Activated CD4-positive, alpha-beta T cell treated with anti-CD3 and anti-CD28 coated beads for 36 hours (primary cell): ENCODE measurements at regions not wholly inside any gene's neighbourhood (a gene's known extent, or its start where the extent isn't known, plus 50 kb on each side); places are given as distances from the start of the nearest gene placed in this dataset.

ENCODE experiments used
- ATAC-seq: fragments of 200-7000 bp; cut with Tn5 transposase; one replicate; pipeline ENCODE4 v1.10.0; 2021; ENCODE audit warnings: mild to moderate bottlenecking, moderate library complexity
- CTCF ChIA-PET: fragments of 350-600 bp; sonication (Branson Sonifier 250); formaldehyde crosslinking; loops from one replicate; lab custom pipeline; 2021; ENCODE audit warnings: antibody characterized with exemption; lab: Charles Lee
- POLR2A ChIA-PET: fragments of 350-600 bp; sonication (Branson Sonifier 250); formaldehyde crosslinking; loops from one replicate; lab custom pipeline; 2021; ENCODE audit warnings: antibody characterized with exemption, inconsistent platforms; lab: Charles Lee
- DNase-seq: peaks from one replicate; pipeline ENCODE4 v3.0.0-alpha.2; 2020
- H3K27ac Mint-ChIP-seq: one replicate; pipeline ENCODE4 v1.8.0; 2021; ENCODE audit warnings: mixed read lengths
- H3K27me3 Mint-ChIP-seq: one replicate; pipeline ENCODE4 v1.8.0; 2021; ENCODE audit warnings: mixed read lengths
- H3K36me3 Mint-ChIP-seq: one replicate; pipeline ENCODE4 v1.8.0; 2021; ENCODE audit warnings: low read depth, mixed read lengths
- H3K4me1 Mint-ChIP-seq: one replicate; pipeline ENCODE4 v1.8.0; 2021; ENCODE audit warnings: mixed read lengths
- H3K4me3 Mint-ChIP-seq: one replicate; pipeline ENCODE4 v1.8.0; 2021; ENCODE audit warnings: mild to moderate bottlenecking, moderate library complexity, mixed read lengths
- H3K9me3 Mint-ChIP-seq: one replicate; pipeline ENCODE4 v1.8.0; 2021; ENCODE audit warnings: low read depth, mixed read lengths
- intact Hi-C, 2 experiments: fragments of 100-400 bp; cut with DNase I in 1 of 2; cut with micrococcal nuclease in 1 of 2; formaldehyde crosslinking; loops; one replicate each; pipeline versions ENCODE4 v1.14.2 to v1.15.1; 2022 to 2024; cut with DNase I, micrococcal nuclease

GRCh38 chr2:193876980-193877379, 1682.2 kb upstream of the TMEFF2 start:
- Mint-ChIP-seq H3K27ac (no peak overlapping the region), H3K4me1 (no peaks in the 10 kb centered on the region), H3K36me3 (no peaks in the 10 kb centered on the region), H3K4me3 (no peak overlapping the region), H3K9me3 (peaks cover 4% of the 10 kb centered on the region), H3K27me3 (no peaks in the 10 kb centered on the region)
- CTCF ChIA-PET: no interaction called here
- no peak for ATAC-seq
- no peak for DNase-seq
- POLR2A ChIA-PET: no interaction called here
- intact Hi-C loops: no loop called here

- Mint-ChIP-seq H3K4me3 (no peak overlapping the region), H3K9me3 (no peaks in the 10 kb centered on the region), H3K4me1 (no peaks in the 10 kb centered on the region), H3K27me3 (no peaks in the 10 kb centered on the region), H3K36me3 (no peaks in the 10 kb centered on the region), H3K27ac (no peak overlapping the region)
- intact Hi-C loops: no loop called here
- ATAC-seq (no peak), DNase-seq (no peak)
- POLR2A ChIA-PET: no interaction called here
- CTCF ChIA-PET: no interaction called here
Observed at GRCh38 chr2:193869564-193869963, 1674.8 kb upstream of the TMEFF2 start.

- H3K4me1 Mint-ChIP-seq: no peaks in the 10 kb centered on the region
- no peaks in the 10 kb centered on the region for H3K27me3 Mint-ChIP-seq
- H3K27ac Mint-ChIP-seq: no peak overlapping the region
- ChIA-PET POLR2A (no interaction called here), CTCF (no interaction called here)
- no peak for DNase-seq
- intact Hi-C loops: no loop called here
- H3K4me3 Mint-ChIP-seq: no peak overlapping the region
- no peak for ATAC-seq
- no peaks in the 10 kb centered on the region for H3K9me3 Mint-ChIP-seq
- H3K36me3 Mint-ChIP-seq: no peaks in the 10 kb centered on the region
Observed at GRCh38 chr2:193868833-193869232, 1674.1 kb upstream of the TMEFF2 start.

GRCh38 chr2:193868132-193868531, 1673.4 kb upstream of the TMEFF2 start:
- H3K4me3 Mint-ChIP-seq: no peak overlapping the region
- ATAC-seq (no peak), DNase-seq (no peak)
- POLR2A ChIA-PET: no interaction called here
- no peaks in the 10 kb centered on the region for H3K27me3 Mint-ChIP-seq
- H3K27ac Mint-ChIP-seq: no peak overlapping the region
- H3K9me3 Mint-ChIP-seq: no peaks in the 10 kb centered on the region
- no peaks in the 10 kb centered on the region for H3K4me1 Mint-ChIP-seq
- CTCF ChIA-PET: no interaction called here
- H3K36me3 Mint-ChIP-seq: no peaks in the 10 kb centered on the region
- intact Hi-C loops: no loop called here

GRCh38 chr2:193867454-193867853, 1672.7 kb upstream of the TMEFF2 start:
- CTCF ChIA-PET: no interaction called here

GRCh38 chr2:193861557-193861956, 1666.8 kb upstream of the TMEFF2 start:
- intact Hi-C loops: no loop called here
- no peak for ATAC-seq
- no peaks in the 10 kb centered on the region for H3K36me3 Mint-ChIP-seq
- DNase-seq: no peak
- H3K4me1 Mint-ChIP-seq: no peaks in the 10 kb centered on the region
- no peak overlapping the region for H3K27ac Mint-ChIP-seq
- H3K27me3 Mint-ChIP-seq: no peaks in the 10 kb centered on the region
- CTCF ChIA-PET: no interaction called here
- H3K4me3 Mint-ChIP-seq: no peak overlapping the region
- peaks cover 2% of the 10 kb centered on the region for H3K9me3 Mint-ChIP-seq
- POLR2A ChIA-PET: no interaction called here

More at GRCh38 chr2:193867454-193867853, 1672.7 kb upstream of the TMEFF2 start:
- no peak overlapping the region for H3K27ac Mint-ChIP-seq
- DNase-seq (no peak), ATAC-seq (no peak)
- H3K36me3 Mint-ChIP-seq: no peaks in the 10 kb centered on the region
- no peaks in the 10 kb centered on the region for H3K9me3 Mint-ChIP-seq
- intact Hi-C loops: no loop called here
- no peaks in the 10 kb centered on the region for H3K27me3 Mint-ChIP-seq
- H3K4me3 Mint-ChIP-seq: no peak overlapping the region
- POLR2A ChIA-PET: no interaction called here
- no peaks in the 10 kb centered on the region for H3K4me1 Mint-ChIP-seq

GRCh38 chr2:193847991-193848390, 1653.3 kb upstream of the TMEFF2 start:
- no peaks in the 10 kb centered on the region for H3K4me1 Mint-ChIP-seq
- H3K4me3 Mint-ChIP-seq: no peak overlapping the region
- ChIA-PET CTCF (no interaction called here), POLR2A (no interaction called here)
- H3K36me3 Mint-ChIP-seq: no peaks in the 10 kb centered on the region
- H3K9me3 Mint-ChIP-seq: no peaks in the 10 kb centered on the region
- ATAC-seq (no peak), DNase-seq (no peak)
- no peak overlapping the region for H3K27ac Mint-ChIP-seq
- intact Hi-C loops: no loop called here
- no peaks in the 10 kb centered on the region for H3K27me3 Mint-ChIP-seq

- ATAC-seq: no peak
- Mint-ChIP-seq H3K4me3 (no peak overlapping the region), H3K27ac (no peak overlapping the region), H3K4me1 (no peaks in the 10 kb centered on the region), H3K36me3 (no peaks in the 10 kb centered on the region), H3K9me3 (no peaks in the 10 kb centered on the region), H3K27me3 (no peaks in the 10 kb centered on the region)
- DNase-seq: no peak
- ChIA-PET POLR2A (no interaction called here), CTCF (no interaction called here)
- intact Hi-C loops: no loop called here
Observed at GRCh38 chr2:193847130-193847529, 1652.4 kb upstream of the TMEFF2 start.

GRCh38 chr2:193845604-193846003, 1650.9 kb upstream of the TMEFF2 start:
- H3K4me3 Mint-ChIP-seq: no peak overlapping the region
- intact Hi-C loops: no loop called here
- no peaks in the 10 kb centered on the region for H3K4me1 Mint-ChIP-seq
- no peak overlapping the region for H3K27ac Mint-ChIP-seq
- ATAC-seq (no peak), DNase-seq (no peak)
- no peaks in the 10 kb centered on the region for H3K9me3 Mint-ChIP-seq
- ChIA-PET CTCF (no interaction called here), POLR2A (no interaction called here)
- H3K27me3 Mint-ChIP-seq: no peaks in the 10 kb centered on the region
- H3K36me3 Mint-ChIP-seq: no peaks in the 10 kb centered on the region

- CTCF ChIA-PET: no interaction called here
- no peaks in the 10 kb centered on the region for H3K36me3 Mint-ChIP-seq
Observed at GRCh38 chr2:193843675-193844074, 1648.9 kb upstream of the TMEFF2 start.

GRCh38 chr2:193841384-193842150, 1646.8 kb upstream of the TMEFF2 start:
- no peak overlapping the region for H3K27ac Mint-ChIP-seq
- no peaks in the 10 kb centered on the region for H3K36me3 Mint-ChIP-seq
- intact Hi-C loops: no loop called here
- DNase-seq (no peak), ATAC-seq (no peak)
- H3K9me3 Mint-ChIP-seq: no peaks in the 10 kb centered on the region
- H3K27me3 Mint-ChIP-seq: no peaks in the 10 kb centered on the region
- H3K4me3 Mint-ChIP-seq: no peak overlapping the region
- POLR2A ChIA-PET: no interaction called here
- CTCF ChIA-PET: no interaction called here
- H3K4me1 Mint-ChIP-seq: no peaks in the 10 kb centered on the region

More at GRCh38 chr2:193843675-193844074, 1648.9 kb upstream of the TMEFF2 start:
- POLR2A ChIA-PET: no interaction called here
- DNase-seq (no peak), ATAC-seq (no peak)
- Mint-ChIP-seq H3K4me3 (no peak overlapping the region), H3K27ac (no peak overlapping the region), H3K27me3 (no peaks in the 10 kb centered on the region), H3K4me1 (no peaks in the 10 kb centered on the region), H3K9me3 (no peaks in the 10 kb centered on the region)
- intact Hi-C loops: no loop called here

GRCh38 chr2:193837111-193837738, 1642.5 kb upstream of the TMEFF2 start:
- H3K36me3 Mint-ChIP-seq: no peaks in the 10 kb centered on the region
- no peaks in the 10 kb centered on the region for H3K27me3 Mint-ChIP-seq
- H3K4me3 Mint-ChIP-seq: no peak overlapping the region
- DNase-seq (no peak), ATAC-seq (no peak)
- intact Hi-C loops: no loop called here
- no peaks in the 10 kb centered on the region for H3K4me1 Mint-ChIP-seq
- no peak overlapping the region for H3K27ac Mint-ChIP-seq
- H3K9me3 Mint-ChIP-seq: peaks cover 7% of the 10 kb centered on the region
- ChIA-PET POLR2A (no interaction called here), CTCF (no interaction called here)
